Naive B cell (primary cell): ENCODE measurements at regions not wholly inside any gene's neighbourhood (a gene's known extent, or its start where the extent isn't known, plus 50 kb on each side); places are given as distances from the start of the nearest gene placed in this dataset.

ENCODE experiments used
- ATAC-seq, 2 donors: fragments of 150-1000 bp; cut with Tn5 transposase; 2 replicates each; pipeline ENCODE4 v1.10.0; 2021; ENCODE audit warnings: low read depth in 2 of 2, mild to moderate bottlenecking in 2 of 2, moderate library complexity in 2 of 2
- DNase-seq: peaks from one replicate; pipeline ENCODE4 v3.0.0; 2022
- H3K27ac Mint-ChIP-seq, 6 donors: one replicate each; pipeline ENCODE4 v1.8.0; 2020 to 2022; ENCODE audit warnings: mild to moderate bottlenecking in 6 of 6, mixed read lengths in 6 of 6, moderate library complexity in 5 of 6, inconsistent platforms in 2 of 6
- H3K27me3 Mint-ChIP-seq, 3 donors: one replicate each; pipeline ENCODE4 v1.8.0; 2021 to 2022; ENCODE audit warnings: mixed read lengths in 3 of 3, mild to moderate bottlenecking in 1 of 3
- H3K36me3 Mint-ChIP-seq, 2 donors: one replicate each; pipeline ENCODE4 v1.8.0; 2020 to 2022; ENCODE audit warnings: mixed read lengths in 2 of 2, inconsistent platforms in 1 of 2, mild to moderate bottlenecking in 1 of 2
- H3K4me1 Mint-ChIP-seq, 3 donors: one replicate each; pipeline ENCODE4 v1.8.0; 2020 to 2022; ENCODE audit warnings: mixed read lengths in 3 of 3, inconsistent platforms in 1 of 3, mild to moderate bottlenecking in 1 of 3, moderate library complexity in 1 of 3
- H3K4me3 Mint-ChIP-seq, 8 donors: one replicate each; pipeline ENCODE4 v1.8.0; 2020 to 2022; ENCODE audit warnings: mild to moderate bottlenecking in 8 of 8, mixed read lengths in 8 of 8, moderate library complexity in 8 of 8, inconsistent platforms in 2 of 8
- H3K9me3 Mint-ChIP-seq, 7 donors: one replicate each; pipeline ENCODE4 v1.8.0; 2020 to 2022; ENCODE audit warnings: mixed read lengths in 7 of 7, mild to moderate bottlenecking in 5 of 7, inconsistent platforms in 2 of 7, moderate library complexity in 1 of 7

GRCh38 chr10:62742536-62743061 is 61.9 kb upstream of the ADO start:
- peak overlapping the region in 5 of 8 donors; percentile 26 to 79 (median 72) for H3K4me3 Mint-ChIP-seq
- no peaks in the 10 kb centered on the region for H3K36me3 Mint-ChIP-seq
- peaks cover 14 to 19% (median 16%) of the 10 kb centered on the region in 3 donors for H3K4me1 Mint-ChIP-seq
- H3K27me3 Mint-ChIP-seq = peaks cover 0 to 3% (median 0%) of the 10 kb centered on the region in 3 donors
- peak overlapping the region in 1 of 6 donors; percentile 94 for H3K27ac Mint-ChIP-seq
- peak; percentile 34 for DNase-seq
- H3K9me3 Mint-ChIP-seq = no peaks in the 10 kb centered on the region
- peak; percentile 74 to 75 for ATAC-seq

GRCh38 chr10:62744136-62744535 is 60.4 kb upstream of the ADO start:
- H3K27me3 Mint-ChIP-seq = peaks cover 0 to 5% (median 0%) of the 10 kb centered on the region in 3 donors
- DNase-seq (no peak), ATAC-seq (no peak)
- no peak overlapping the region for H3K4me3 Mint-ChIP-seq
- H3K9me3 Mint-ChIP-seq = no peaks in the 10 kb centered on the region
- peaks cover 27 to 29% (median 27%) of the 10 kb centered on the region in 3 donors for H3K4me1 Mint-ChIP-seq
- no peaks in the 10 kb centered on the region for H3K36me3 Mint-ChIP-seq
- H3K27ac Mint-ChIP-seq = no peak overlapping the region

- DNase-seq (no peak), ATAC-seq (no peak)
- Mint-ChIP-seq H3K4me3 (no peak overlapping the region), H3K9me3 (no peaks in the 10 kb centered on the region), H3K27ac (no peak overlapping the region), H3K27me3 (peaks cover 0 to 8% (median 0%) of the 10 kb centered on the region in 3 donors), H3K4me1 (peaks cover 31 to 33% (median 32%) of the 10 kb centered on the region in 3 donors), H3K36me3 (no peaks in the 10 kb centered on the region)
Observed at GRCh38 chr10:62745581-62745980, 58.9 kb upstream of the ADO start.

GRCh38 chr10:62746951-62747729 is 57.4 kb upstream of the ADO start:
- no peaks in the 10 kb centered on the region for H3K9me3 Mint-ChIP-seq
- peaks cover 31 to 32% (median 31%) of the 10 kb centered on the region in 3 donors for H3K4me1 Mint-ChIP-seq
- ATAC-seq (no peak), DNase-seq (no peak)
- H3K4me3 Mint-ChIP-seq = no peak overlapping the region
- no peaks in the 10 kb centered on the region for H3K36me3 Mint-ChIP-seq
- H3K27me3 Mint-ChIP-seq = peaks cover 0 to 10% (median 4%) of the 10 kb centered on the region in 3 donors
- no peak overlapping the region for H3K27ac Mint-ChIP-seq

GRCh38 chr10:62748386-62748785 is 56.1 kb upstream of the ADO start:
- Mint-ChIP-seq H3K27ac (no peak overlapping the region), H3K4me3 (no peak overlapping the region)

GRCh38 chr10:62749093-62749683 is 55.3 kb upstream of the ADO start:
- peak; percentile 7 for DNase-seq
- peak in 1 of 2 donors; percentile 57 for ATAC-seq
- H3K36me3 Mint-ChIP-seq = no peaks in the 10 kb centered on the region
- H3K9me3 Mint-ChIP-seq = no peaks in the 10 kb centered on the region
- peak overlapping the region in 2 of 6 donors; percentile 28 to 78 for H3K27ac Mint-ChIP-seq
- H3K4me1 Mint-ChIP-seq = peaks cover 15 to 19% (median 19%) of the 10 kb centered on the region in 3 donors
- peaks cover 5 to 28% (median 20%) of the 10 kb centered on the region in 3 donors for H3K27me3 Mint-ChIP-seq
- peak overlapping the region in 1 of 8 donors; percentile 2 for H3K4me3 Mint-ChIP-seq

More at GRCh38 chr10:62748386-62748785, 56.1 kb upstream of the ADO start:
- no peak for DNase-seq
- no peak for ATAC-seq
- no peaks in the 10 kb centered on the region for H3K36me3 Mint-ChIP-seq
- H3K27me3 Mint-ChIP-seq = peaks cover 0 to 21% (median 13%) of the 10 kb centered on the region in 3 donors
- peaks cover 19 to 20% (median 19%) of the 10 kb centered on the region in 3 donors for H3K4me1 Mint-ChIP-seq
- no peaks in the 10 kb centered on the region for H3K9me3 Mint-ChIP-seq
